HG02973 (cell line): ENCODE measurements at regions not wholly inside any gene's neighbourhood (a gene's known extent, or its start where the extent isn't known, plus 50 kb on each side); places are given as distances from the start of the nearest gene placed in this dataset.

Experiments used
- ATAC-seq: cut with Tn5 transposase; IDR thresholded peaks from one replicate; pipeline ENCODE4 v1.9.1; 2021; ENCODE audit warnings: moderate library complexity; ENCODE audit not compliant: unreplicated experiment

DNA sequence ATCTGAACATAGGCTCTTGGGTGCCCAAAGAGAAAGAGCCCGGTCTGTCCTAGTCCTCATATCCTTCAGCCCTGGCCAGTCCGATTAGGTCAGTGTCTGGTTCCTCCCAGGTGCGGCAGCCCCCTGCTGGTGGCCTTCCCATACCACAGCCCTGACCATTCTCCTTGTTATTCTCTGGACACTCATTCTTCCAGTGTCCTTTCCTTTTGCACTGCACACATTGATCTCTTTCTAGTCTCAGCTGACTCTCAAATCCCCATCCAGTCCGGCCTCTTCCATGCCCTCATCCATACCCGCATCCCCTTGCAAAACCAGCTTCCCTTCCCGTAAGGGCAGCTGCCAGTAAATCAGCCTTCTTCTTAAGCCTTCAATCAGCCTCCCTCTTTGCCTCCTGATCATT is 1316.3 kb downstream of the TMEM121 start:
- no peak for ATAC-seq

DNA sequence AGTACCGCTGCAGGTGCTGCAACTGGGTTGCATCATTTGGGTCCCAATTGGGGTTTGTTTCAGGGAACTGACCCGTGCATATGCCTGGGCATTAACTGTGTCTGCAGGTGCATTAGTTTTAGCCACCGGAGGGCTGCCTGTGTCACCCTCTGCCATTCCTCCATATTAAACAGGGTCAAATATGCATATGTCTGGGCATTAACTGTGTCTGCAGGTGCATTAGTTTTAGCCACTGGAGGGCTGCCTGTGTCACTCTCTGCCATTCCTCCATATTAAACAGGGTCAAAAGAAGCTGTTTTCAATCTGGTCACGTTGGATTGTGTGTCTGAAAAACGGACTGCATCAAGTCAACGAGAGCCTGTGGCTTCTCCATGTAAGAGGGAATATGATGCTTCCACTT is 1317.0 kb downstream of the TMEM121 start:
- ATAC-seq = no peak

DNA sequence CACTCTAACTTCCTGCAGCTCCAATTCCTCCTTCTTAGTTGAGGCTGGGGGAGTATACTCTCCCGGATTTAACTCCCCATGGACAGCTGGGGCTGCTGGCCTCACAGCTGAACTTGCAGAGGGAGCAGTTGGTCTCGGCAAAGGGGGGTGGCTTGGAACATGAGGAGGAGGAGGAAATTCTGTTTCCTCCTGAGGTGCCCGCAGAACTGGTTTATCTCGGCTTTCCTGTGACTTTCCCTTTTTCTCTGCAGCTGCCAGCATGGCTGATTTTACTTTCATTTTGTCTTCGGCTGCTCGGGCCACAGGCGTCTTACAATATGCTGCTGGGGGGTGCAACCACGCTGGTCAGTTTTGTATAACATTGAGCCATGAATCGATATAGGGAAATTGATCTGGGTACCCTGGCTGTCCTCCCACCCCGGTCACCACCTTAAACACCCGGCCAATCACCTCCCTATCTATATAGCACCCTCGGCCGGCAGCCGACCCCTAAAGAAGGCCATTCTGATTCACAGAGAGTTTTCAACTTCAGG is 1317.6 kb downstream of the TMEM121 start:
- no peak for ATAC-seq

DNA sequence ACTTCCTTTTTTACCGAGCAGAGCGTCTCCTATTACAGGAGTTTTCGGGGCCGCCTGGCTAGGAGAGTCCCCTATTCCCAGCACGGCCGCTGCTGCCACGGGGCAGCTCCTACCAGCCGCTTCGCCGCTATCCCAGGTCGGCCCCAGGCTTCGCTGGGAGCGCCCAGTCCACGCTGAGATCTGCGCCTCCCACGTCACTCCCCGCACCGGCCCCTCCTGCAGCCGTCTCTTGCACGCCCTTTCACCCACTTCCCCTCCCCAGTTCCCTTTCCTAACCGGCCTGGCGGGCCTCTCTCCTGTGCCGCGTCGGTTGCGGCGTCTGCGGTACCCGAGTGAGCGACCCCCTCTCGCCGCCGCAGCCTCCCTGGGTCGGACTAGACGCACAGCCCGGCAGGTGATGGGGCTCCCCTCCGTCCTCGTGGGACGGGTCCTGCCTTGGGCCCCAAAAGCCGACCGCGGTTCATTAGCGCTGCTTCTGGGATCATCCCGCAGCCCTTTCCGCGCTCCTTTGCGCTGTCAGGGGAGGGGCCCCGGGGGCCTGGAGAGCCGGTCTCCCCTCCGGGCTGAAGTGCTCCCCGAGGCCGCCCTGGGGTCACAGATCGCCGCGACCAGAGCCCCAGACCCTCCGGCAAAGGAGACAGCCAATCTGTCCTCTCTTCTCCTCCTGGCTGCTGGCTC is 1318.4 kb downstream of the TMEM121 start:
- ATAC-seq = no peak

DNA sequence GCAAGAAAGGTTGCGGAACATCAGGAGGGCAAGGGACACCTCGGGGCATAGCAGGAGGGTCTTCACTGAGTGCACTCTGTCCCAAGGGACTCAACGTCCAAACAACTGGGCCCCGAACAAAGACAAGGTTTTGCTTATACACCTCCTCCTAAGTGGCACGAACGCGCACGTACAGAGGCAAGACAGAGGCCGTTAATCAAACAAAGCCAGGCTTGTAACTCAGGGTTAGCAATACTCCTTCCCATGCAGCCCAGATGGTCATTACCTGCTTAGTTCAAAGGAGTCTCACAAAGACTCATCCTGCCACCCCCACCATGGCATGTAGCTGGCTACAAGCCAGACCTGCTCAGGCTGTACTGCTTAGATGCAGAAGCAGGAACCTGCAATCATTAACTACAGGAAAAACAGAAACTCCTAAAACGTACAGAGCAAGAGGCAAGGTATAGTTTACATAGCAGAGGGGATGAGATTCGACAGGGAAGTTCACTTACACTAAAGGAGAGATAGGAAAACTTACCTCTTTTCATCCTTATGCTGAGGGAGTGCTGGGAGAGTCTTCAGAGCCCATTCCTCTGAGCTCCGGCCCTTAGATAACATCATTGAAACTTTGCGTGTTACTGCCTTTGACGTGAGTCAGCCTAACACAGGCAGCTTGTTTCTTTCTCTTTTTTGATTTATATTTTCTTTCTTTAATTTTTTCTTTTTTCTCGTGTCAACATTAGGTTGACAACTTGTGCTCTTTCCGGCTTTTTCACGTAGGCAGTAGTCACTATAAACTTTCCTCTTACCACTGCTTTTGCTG is 1319.1 kb downstream of the TMEM121 start:
- no peak for ATAC-seq

DNA sequence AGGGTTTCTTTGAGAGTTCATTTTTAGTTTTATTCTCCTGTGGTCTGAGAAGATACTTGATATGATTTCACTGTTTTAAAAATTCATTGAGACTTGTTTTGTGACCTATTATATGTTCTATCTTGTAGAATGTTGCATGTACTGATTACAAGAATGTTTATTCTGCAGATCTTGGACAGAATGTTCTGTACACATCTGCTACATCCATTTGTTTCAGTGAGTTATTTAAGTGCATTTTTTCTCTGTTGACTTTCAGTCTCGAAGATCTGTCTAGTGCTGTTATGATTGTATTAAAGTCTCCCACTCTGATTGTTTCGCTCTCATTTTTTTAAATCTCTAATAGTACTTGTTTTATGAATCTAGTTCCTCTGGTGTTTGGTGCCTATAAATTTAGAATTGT is 1319.8 kb downstream of the TMEM121 start:
- ATAC-seq = no peak

DNA sequence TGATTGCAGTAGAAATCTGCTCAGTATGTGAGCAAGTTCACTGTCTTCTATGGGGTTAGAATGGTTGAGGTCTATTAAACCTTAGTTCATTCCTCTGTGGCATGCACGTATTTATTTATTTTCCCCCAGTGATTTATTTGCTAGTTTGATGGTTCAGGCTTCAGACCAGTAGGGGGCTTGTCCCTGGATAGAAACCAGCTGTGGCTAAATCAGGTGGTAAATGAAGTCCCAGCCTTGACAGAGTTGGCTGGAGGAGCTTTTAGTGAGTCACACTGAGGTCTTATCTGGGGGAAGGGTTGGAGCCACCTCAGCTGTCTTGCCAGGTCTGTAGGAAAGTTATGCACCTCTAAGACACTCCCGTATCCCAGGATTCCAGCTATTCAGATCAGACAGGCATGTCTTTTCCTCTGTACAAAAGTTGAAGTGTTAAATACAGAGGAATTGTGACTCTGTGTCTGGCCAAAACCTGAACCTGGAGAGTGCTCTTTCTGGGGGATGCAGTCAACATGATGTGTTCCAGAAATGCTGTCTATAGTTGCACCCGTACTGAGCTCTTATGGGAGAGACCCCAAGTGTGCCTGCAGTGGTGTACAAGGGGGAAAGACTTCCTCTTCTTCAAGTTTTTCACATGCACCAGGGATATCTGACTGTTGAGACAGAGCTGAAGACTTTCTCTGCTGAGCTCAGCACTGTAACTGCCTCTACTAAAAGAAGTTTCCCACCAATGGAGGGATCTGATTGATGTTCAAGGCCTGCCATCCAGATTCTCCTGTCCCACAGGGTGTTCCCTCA is 1322.1 kb downstream of the TMEM121 start:
- ATAC-seq = no peak

DNA sequence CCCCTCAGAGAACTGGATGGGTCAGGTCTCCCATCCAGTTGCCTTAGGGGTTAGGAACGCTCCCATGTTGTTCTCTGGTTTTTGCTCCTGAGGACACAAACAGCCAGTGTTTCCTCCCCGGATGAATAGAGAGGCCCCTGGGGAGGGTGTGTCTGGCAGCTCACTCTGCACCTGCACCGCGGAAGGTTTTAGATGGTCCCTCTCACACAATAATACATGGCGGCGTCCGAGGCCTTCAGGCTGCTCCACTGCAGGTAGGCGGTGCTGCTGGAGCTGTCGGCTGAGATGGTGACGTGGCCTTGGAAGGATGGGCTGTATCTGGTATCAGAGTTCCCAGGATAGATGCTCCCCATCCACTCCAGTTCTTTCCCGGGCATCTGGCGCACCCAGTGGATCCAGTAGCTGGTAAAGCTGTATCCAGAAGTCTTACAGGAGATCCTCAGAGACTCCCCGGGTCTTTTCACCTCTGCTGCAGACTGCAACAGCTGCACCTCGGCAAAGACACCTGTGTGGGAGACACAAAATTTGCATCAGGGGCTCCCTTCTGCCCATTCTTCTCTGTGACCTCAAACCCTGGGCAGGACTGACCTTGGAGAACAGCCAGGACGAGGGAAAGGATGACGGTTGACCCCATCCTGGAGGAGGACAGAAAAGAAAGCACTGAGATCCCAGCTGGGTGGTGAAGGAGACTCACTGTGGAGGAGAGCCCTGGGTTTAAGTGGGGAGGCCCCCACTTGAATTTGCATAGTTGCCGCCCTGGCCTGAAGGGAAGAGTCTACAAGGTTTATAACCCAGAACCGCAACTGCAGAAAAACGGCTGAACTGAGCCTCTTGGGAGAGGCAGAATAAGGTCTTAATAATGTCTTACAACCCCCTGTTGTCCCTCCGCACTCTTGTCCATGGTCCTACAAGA is 1324.8 kb downstream of the TMEM121 start:
- ATAC-seq = peak; percentile 54

DNA sequence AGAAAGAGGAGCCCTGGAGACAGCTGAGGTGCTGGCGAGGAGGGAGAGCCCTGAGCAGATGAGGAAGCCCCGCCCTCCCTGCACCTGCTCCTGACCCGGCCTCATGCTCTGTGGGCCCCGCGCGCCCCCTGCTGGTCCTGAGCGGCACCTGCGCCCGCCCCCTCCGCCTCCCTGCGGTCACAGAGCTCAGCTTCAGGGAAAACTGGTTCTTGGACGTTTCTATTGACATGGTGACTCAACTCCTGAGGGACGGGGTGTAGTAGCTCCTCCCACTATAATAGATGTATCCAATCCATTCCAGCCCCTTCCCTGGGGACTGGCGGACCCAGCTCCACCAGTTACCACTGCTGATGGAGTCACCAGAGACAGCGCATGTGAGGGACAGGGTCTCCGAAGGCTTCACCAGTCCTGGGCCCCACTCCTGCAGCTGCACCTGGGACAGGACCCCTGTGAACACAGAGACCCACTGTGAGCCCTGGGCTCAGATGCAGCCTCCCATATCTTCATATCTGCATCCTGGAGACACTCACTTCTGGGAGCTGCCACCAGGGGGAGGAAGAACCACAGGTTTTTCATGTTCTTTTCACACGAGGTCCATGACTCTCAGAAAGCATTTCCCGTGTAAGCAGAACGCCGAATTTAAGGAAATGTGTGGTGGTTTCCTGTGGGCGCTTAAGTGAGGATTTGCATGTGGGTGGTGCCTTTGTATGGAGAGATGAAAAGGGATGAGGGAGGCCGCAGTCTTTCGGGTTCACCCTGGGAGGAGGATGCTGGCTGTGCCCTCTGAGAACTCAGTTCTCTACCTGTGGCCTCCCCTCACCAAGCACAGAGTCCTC is 1346.4 kb downstream of the TMEM121 start:
- ATAC-seq = peak; percentile 30

DNA sequence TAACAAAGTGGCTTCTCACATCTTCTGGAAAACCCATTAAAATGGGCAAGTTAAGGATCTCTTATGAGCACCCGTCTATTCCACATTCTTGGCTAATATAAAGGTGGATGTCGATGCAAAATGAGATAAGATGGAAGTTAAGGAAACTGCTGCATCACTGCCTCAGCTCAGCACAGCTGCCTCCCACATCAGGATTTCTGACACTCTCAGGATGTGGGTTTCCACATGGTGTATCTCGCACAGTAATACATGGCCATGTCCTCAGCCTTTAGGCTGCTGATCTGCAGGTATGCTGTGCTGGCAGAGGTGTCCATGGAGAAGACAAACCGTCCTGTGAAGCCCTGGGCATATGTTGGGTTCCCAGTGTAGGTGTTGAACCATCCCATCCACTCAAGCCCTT is 1348.0 kb downstream of the TMEM121 start:
- no peak for ATAC-seq

DNA sequence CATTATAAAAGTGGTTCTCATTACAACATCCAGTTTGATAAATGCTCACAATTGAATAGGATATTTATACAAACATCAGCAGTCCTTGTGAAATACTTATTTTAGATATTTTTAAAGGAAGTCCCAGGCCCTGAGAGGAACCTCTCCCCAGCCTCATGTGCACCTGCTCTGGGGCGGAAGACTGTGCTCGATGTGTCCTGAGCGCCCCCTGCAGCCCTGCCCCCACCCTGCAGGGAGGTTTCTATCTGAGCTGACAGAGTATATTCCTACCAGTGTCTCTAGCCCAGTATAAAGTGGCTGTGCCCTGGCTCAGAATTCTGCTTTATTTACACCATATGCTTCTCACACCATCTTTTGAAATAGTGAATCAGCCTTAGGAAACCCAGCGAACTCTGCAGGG is 1349.1 kb downstream of the TMEM121 start:
- ATAC-seq = peak; percentile 47

DNA sequence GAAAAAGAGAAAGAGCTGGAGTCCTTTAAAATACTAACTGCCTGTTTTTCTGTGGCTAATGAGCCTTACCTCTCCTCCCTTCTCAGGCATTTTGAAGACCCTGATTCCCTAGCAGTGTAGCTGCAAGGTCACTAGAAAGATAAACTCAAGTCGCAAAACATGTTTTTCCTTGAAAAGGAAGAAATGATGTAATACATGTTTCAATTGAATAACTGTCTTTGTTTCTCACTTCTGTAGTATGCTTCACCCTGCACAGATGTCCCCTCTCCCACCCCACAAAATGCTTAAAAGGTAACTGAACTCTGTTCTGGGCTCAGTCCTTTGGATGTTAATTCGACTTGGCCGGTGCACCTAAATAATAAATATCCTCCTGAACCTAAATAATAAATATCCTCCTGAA is 1350.3 kb downstream of the TMEM121 start:
- ATAC-seq = no peak

DNA sequence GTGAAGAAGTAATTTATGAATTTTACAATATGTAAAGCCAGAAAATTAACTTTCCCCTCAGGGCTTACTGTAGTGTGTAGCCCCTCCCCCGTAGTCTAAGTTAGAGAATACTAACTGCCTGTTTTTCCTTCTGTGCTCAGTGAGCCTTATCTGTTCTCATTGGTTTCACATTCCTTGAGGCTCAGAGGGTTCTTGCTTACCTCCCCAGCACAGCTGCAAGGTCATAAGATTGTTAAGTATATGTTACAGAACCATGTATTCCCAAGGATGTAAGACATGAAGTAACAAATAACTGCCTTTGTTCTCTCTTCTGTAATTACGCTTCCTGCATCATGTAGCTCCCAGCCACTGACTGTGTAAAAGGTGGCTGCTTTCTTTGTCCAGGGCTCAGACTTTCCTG is 1351.1 kb downstream of the TMEM121 start:
- ATAC-seq = no peak

DNA sequence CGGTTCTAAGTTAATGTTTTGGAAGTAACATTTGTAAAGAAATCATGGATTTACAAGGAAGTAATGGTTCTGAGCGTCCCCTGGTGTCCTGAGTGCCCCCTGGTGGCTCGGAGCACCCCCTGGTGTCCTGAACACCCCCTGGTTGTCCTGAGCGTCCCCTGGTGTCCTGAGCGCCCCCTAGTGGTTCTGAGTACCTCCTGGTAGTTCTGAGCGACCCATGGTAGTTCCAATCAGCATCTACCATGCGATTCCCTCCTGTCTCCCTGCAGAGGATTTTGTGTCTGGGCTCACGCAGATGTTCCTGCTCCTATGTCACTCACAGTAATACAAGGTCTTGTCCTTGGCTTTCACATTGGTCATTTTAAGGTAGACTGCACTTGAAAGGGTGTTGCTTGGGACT is 1352.9 kb downstream of the TMEM121 start:
- ATAC-seq = no peak

DNA sequence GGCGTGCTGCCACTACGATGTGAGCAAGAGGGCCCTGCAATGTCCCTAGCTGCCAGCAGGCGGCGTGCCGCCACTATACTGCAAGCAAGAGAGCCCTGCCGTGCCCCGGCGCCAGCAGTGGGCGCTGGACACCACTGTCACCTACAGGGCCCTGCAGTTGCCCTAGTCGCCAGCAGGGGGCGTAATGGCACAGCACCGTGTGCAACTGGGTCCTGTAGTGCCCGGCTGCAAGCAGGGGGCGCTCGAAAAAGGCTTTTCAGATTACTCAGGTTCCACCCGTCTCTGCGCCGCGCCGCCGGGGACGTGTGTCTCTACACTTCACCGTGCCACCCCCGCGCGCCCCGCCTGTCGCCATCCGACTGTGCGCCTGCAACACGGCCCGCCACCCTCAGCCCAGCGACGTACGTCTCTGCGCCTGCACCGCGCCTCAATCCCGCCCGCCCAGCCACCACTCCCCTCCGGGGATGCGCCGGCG is 1356.9 kb downstream of the TMEM121 start:
- ATAC-seq = no peak
